HG03432 (cell line): ENCODE measurements at regions not wholly inside any gene's neighbourhood (a gene's known extent, or its start where the extent isn't known, plus 50 kb on each side); places are given as distances from the start of the nearest gene placed in this dataset.

Experiments
- ATAC-seq: cut with Tn5 transposase; IDR thresholded peaks from one replicate; pipeline ENCODE4 v1.9.1; 2021; ENCODE audit warnings: mild to moderate bottlenecking, moderate library complexity; ENCODE audit not compliant: unreplicated experiment

- no peak for ATAC-seq
Observed at GRCh38 chr1:239322369-239322768, 64.0 kb upstream of the CHRM3 start.

GRCh38 chr1:239321877-239322276, 64.5 kb upstream of the CHRM3 start:
- no peak for ATAC-seq

GRCh38 chr1:239317948-239318347, 68.4 kb upstream of the CHRM3 start:
- no peak for ATAC-seq

- no peak for ATAC-seq
Observed at GRCh38 chr1:239315631-239316217, 70.6 kb upstream of the CHRM3 start.

- ATAC-seq = no peak
Observed at GRCh38 chr1:239311331-239311730, 75.0 kb upstream of the CHRM3 start.

GRCh38 chr1:239308701-239309333, 77.6 kb upstream of the CHRM3 start:
- ATAC-seq = peak; percentile 54

- ATAC-seq = no peak
Observed at GRCh38 chr1:239307886-239308285, 78.5 kb upstream of the CHRM3 start.

- ATAC-seq = no peak
Observed at GRCh38 chr1:239306426-239306825, 79.9 kb upstream of the CHRM3 start.

GRCh38 chr1:239303289-239303688, 83.1 kb upstream of the CHRM3 start:
- no peak for ATAC-seq

- no peak for ATAC-seq
Observed at GRCh38 chr1:239302696-239303095, 83.7 kb upstream of the CHRM3 start.

GRCh38 chr1:239301251-239301650, 85.1 kb upstream of the CHRM3 start:
- no peak for ATAC-seq

GRCh38 chr1:239297910-239298309, 88.5 kb upstream of the CHRM3 start:
- no peak for ATAC-seq

- ATAC-seq = no peak
Observed at GRCh38 chr1:239293350-239294110, 92.8 kb upstream of the CHRM3 start.

- no peak for ATAC-seq
Observed at GRCh38 chr1:239288820-239289554, 97.4 kb upstream of the CHRM3 start.

GRCh38 chr1:239287296-239287695, 99.1 kb upstream of the CHRM3 start:
- no peak for ATAC-seq

GRCh38 chr1:239283216-239283615, 103.2 kb upstream of the CHRM3 start:
- ATAC-seq = no peak

GRCh38 chr1:239282411-239282810, 104.0 kb upstream of the CHRM3 start:
- ATAC-seq = no peak

- no peak for ATAC-seq
Observed at GRCh38 chr1:239276051-239276450, 110.3 kb upstream of the CHRM3 start.

- no peak for ATAC-seq
Observed at GRCh38 chr1:239274242-239274830, 112.0 kb upstream of the CHRM3 start.

GRCh38 chr1:239270509-239270908, 115.9 kb upstream of the CHRM3 start:
- ATAC-seq = no peak

GRCh38 chr1:239269706-239270105, 116.7 kb upstream of the CHRM3 start:
- no peak for ATAC-seq
